SK-N-SH treated with all-trans-retinoic acid at 6 μM for 48 hours (cell line): ENCODE measurements at regions not wholly inside any gene's neighbourhood (a gene's known extent, or its start where the extent isn't known, plus 50 kb on each side); places are given as distances from the start of the nearest gene placed in this dataset.

Source experiments
- OSR1 ChIP-seq: fragments of 250-450 bp; sonication (Bioruptor Pico); IDR thresholded peaks from 2 replicates; pipeline ENCODE4 v1.8.0; 2022; ENCODE audit warnings: moderate library complexity, mild to moderate bottlenecking, inconsistent platforms
- RARB ChIP-seq: fragments of 250-450 bp; sonication (Bioruptor Pico); IDR thresholded peaks from 2 replicates; pipeline ENCODE4 v1.8.0; 2021; ENCODE audit warnings: mild to moderate bottlenecking, moderate library complexity
- ZC3H10 ChIP-seq: fragments of 250-450 bp; sonication (Bioruptor Pico); IDR thresholded peaks from 2 replicates; pipeline ENCODE4 v1.5.1; 2021; ENCODE audit warnings: mild to moderate bottlenecking, moderate library complexity
- ZNF565 ChIP-seq: fragments of 450-650 bp; formaldehyde crosslinking; conservative IDR thresholded peaks from 2 replicates; pipeline ENCODE4 v1.5.0; 2020; ENCODE audit warnings: low read depth, mild to moderate bottlenecking, moderate library complexity
- TF ChIP-seq, protein P1 (sequence below): fragments of 250-450 bp; sonication (Bioruptor Pico); IDR thresholded peaks from 2 replicates; pipeline ENCODE4 v1.8.0; 2020; ENCODE audit warnings: mild to moderate bottlenecking, moderate library complexity, borderline replicate concordance

DNA sequence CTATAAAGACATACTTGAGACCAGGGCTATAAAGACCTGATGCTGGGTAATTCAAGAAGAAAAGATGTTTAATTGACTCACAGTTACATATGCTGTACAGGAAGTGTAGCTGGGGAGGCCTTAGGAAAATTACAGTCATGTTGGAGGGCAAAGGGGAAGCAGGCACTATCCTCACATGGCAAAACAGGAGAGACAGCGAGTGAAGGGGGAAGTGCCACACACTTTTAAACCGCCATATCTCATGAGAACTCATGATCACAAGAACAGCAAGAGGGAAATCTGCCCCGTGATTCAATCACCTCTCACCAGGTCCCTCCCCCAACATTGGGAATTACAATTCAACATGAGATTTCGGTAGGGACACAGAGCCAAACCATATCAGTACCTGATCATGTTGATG is 89.9 kb upstream of the ADAMTSL1 start:
- no peak for TF ChIP-seq RARB
- TF ChIP-seq ZC3H10 (CRISPR knock-in tag): no peak
- TF ChIP-seq OSR1 (CRISPR knock-in tag): no peak
- TF ChIP-seq, protein P1, sequence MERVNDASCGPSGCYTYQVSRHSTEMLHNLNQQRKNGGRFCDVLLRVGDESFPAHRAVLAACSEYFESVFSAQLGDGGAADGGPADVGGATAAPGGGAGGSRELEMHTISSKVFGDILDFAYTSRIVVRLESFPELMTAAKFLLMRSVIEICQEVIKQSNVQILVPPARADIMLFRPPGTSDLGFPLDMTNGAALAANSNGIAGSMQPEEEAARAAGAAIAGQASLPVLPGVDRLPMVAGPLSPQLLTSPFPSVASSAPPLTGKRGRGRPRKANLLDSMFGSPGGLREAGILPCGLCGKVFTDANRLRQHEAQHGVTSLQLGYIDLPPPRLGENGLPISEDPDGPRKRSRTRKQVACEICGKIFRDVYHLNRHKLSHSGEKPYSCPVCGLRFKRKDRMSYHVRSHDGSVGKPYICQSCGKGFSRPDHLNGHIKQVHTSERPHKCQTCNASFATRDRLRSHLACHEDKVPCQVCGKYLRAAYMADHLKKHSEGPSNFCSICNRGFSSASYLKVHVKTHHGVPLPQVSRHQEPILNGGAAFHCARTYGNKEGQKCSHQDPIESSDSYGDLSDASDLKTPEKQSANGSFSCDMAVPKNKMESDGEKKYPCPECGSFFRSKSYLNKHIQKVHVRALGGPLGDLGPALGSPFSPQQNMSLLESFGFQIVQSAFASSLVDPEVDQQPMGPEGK (CRISPR knock-in tag): no peak
- no peak for TF ChIP-seq ZNF565
